ENCODE measurements at regions not wholly inside any gene's neighbourhood (a gene's known extent, or its start where the extent isn't known, plus 50 kb on each side); places are given as distances from the start of the nearest gene placed in this dataset.
A peak's percentile ranks its signal among the peaks of the same experiment; 100 is the strongest.

DNA sequence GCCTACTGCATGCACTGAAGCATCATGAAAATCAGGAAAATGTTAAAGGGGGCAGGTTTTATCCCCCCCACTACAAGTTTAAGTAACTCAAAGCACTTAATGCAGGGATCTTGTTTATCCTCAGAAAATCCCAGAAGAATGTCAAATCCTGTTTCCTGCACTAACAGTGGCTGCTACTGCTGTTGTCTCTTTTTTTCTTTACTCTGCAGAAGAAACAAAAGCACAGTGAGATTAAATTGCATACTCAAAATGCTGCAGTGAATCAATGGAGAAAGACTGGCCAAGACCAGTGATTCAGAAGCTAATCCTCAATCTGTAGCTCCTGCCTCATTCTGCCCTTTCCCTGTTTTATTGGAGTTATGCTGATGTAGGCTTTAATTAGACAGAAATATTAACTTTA is 332.3 kb upstream of the FIGN start:
- no peak for TF ChIP-seq TAF1 (IDR thresholded peaks at IDR 0.05; ENCODE audit: low read depth)

DNA sequence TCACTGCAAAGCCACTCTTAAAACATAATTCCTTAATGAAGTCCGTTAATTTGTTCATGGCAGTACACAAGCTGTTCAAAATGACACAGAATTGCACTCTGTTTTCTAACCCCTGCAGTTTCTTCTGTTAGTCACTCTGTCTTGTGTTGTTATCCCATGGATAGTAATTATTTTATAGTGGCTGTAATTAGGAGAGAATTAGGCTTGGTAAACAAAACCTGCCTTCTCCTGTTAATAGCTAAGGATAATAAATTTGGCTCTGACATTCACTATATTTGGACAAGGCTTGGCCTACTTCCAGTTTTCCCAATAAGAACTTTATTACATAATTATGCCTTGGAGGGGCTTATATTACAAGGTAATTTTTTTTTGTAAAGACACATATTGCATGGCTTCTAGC is 330.3 kb upstream of the FIGN start:
- TF ChIP-seq EP300 (IDR thresholded peaks at IDR 0.05; ENCODE audit: borderline replicate concordance) = no peak
- TF ChIP-seq NFIC (IDR thresholded peaks at IDR 0.05) = peak; percentile 72

DNA sequence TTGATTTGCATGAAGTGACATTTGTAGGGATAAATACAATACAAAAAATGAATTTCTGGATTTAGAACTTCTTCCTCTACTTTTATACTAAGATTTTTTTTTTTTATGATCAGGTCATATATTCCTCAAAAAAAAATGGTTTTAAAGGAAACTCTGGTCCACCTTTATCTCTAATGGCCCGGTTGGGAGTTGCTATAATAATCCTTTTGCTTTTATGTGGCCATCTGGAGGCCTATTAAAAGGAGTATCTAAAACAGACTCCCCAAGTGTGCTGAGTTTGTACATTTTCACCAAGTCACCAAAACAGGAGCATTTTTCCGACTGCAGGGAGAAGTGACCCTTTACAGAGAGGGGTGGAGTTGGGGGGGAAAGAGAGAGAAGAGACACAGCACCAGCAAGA is 329.2 kb upstream of the FIGN start:
- TF ChIP-seq EP300 (IDR thresholded peaks at IDR 0.05; ENCODE audit: borderline replicate concordance) (no peak), CREB1 (IDR thresholded peaks at IDR 0.05; ENCODE audit: low read depth) (no peak), EGR1 (IDR thresholded peaks at IDR 0.05) (no peak), ZBTB7A (IDR thresholded peaks at IDR 0.05; ENCODE audit: low read depth) (no peak), CEBPB (IDR thresholded peaks at IDR 0.05) (no peak), YY1 (IDR thresholded peaks at IDR 0.05; ENCODE audit: low read depth) (no peak), TAF1 (IDR thresholded peaks at IDR 0.05; ENCODE audit: low read depth) (no peak), TCF12 (IDR thresholded peaks at IDR 0.05; ENCODE audit: low read depth) (no peak), FOXM1 (IDR thresholded peaks at IDR 0.05; ENCODE audit: borderline replicate concordance, low read depth) (no peak), RAD21 (IDR thresholded peaks at IDR 0.05; ENCODE audit: low read depth) (no peak), TEAD4 (IDR thresholded peaks at IDR 0.05) (no peak), NFIC (IDR thresholded peaks at IDR 0.05) (no peak)
- TF ChIP-seq, protein P1, sequence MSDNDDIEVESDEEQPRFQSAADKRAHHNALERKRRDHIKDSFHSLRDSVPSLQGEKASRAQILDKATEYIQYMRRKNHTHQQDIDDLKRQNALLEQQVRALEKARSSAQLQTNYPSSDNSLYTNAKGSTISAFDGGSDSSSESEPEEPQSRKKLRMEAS (IDR thresholded peaks at IDR 0.05) = no peak
- TF ChIP-seq, protein P2, sequence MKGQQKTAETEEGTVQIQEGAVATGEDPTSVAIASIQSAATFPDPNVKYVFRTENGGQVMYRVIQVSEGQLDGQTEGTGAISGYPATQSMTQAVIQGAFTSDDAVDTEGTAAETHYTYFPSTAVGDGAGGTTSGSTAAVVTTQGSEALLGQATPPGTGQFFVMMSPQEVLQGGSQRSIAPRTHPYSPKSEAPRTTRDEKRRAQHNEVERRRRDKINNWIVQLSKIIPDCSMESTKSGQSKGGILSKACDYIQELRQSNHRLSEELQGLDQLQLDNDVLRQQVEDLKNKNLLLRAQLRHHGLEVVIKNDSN (IDR thresholded peaks at IDR 0.05) = no peak
- TF ChIP-seq, protein P3, sequence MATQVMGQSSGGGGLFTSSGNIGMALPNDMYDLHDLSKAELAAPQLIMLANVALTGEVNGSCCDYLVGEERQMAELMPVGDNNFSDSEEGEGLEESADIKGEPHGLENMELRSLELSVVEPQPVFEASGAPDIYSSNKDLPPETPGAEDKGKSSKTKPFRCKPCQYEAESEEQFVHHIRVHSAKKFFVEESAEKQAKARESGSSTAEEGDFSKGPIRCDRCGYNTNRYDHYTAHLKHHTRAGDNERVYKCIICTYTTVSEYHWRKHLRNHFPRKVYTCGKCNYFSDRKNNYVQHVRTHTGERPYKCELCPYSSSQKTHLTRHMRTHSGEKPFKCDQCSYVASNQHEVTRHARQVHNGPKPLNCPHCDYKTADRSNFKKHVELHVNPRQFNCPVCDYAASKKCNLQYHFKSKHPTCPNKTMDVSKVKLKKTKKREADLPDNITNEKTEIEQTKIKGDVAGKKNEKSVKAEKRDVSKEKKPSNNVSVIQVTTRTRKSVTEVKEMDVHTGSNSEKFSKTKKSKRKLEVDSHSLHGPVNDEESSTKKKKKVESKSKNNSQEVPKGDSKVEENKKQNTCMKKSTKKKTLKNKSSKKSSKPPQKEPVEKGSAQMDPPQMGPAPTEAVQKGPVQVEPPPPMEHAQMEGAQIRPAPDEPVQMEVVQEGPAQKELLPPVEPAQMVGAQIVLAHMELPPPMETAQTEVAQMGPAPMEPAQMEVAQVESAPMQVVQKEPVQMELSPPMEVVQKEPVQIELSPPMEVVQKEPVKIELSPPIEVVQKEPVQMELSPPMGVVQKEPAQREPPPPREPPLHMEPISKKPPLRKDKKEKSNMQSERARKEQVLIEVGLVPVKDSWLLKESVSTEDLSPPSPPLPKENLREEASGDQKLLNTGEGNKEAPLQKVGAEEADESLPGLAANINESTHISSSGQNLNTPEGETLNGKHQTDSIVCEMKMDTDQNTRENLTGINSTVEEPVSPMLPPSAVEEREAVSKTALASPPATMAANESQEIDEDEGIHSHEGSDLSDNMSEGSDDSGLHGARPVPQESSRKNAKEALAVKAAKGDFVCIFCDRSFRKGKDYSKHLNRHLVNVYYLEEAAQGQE (IDR thresholded peaks at IDR 0.05; ENCODE audit: low read depth) = no peak

DNA sequence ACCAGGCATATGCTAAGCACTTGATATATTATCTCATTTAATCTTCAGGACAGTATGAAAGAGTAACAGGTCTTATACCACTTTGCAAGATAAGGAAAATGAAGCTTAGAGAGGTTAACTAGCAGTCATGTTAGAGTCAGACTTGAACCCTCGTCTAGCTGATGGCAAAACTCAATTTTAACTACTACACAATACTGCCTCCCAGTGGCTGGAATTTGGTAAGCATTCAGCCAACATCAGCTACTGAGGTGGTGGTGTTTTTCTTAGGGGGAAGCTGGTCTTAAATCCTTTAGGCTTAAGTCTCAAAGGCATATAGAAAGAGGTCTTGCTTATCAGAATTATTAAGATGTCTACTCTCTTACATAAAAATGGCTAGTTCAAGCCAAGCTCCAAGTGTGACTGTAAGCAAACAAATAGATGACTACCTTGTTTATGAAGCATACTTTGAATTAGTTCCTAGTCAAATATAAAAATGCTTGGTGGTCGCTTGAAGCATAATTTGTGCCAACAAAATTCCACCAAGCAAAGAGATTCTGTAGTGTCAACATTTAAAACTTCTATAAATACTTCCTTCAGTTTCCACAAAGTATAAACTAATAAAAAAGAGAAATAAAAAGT is 325.4 kb upstream of the FIGN start:
- TF ChIP-seq RAD21 (IDR thresholded peaks at IDR 0.05; ENCODE audit: low read depth) (peak; percentile 76), TEAD4 (IDR thresholded peaks at IDR 0.05) (peak; percentile 97), CREB1 (IDR thresholded peaks at IDR 0.05; ENCODE audit: low read depth) (no peak)

DNA sequence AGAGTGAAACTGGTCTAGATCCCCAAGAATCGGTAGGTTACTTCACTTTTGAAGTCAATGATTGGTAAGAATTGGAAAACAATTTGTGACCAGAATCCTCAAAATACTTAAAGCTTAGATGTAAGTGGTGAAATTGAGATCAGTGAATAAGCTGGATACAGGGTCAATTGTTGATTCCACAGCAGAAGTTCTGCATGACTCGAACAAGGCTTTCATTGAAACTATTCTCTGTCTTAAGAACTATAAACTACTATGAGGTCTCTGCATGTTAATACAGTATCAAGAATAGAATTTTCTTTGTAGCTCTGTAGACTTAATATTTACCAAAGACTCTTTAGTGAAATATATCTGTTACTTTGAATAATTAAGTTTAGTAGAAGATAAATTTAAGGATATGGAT is 324.2 kb upstream of the FIGN start:
- no peak for TF ChIP-seq YY1 (IDR thresholded peaks at IDR 0.05; ENCODE audit: low read depth)
- TF ChIP-seq EGR1 (IDR thresholded peaks at IDR 0.05) = no peak
- TF ChIP-seq CEBPB (IDR thresholded peaks at IDR 0.05) = no peak
- no peak for TF ChIP-seq ZBTB7A (IDR thresholded peaks at IDR 0.05; ENCODE audit: low read depth)
- TF ChIP-seq, protein P2 (IDR thresholded peaks at IDR 0.05) = no peak
- TF ChIP-seq EP300 (IDR thresholded peaks at IDR 0.05; ENCODE audit: borderline replicate concordance) = no peak
- TF ChIP-seq RAD21 (IDR thresholded peaks at IDR 0.05; ENCODE audit: low read depth) = no peak
- TF ChIP-seq, protein P1 (IDR thresholded peaks at IDR 0.05) = no peak
- TF ChIP-seq FOXM1 (IDR thresholded peaks at IDR 0.05; ENCODE audit: borderline replicate concordance, low read depth) = no peak
- no peak for TF ChIP-seq TEAD4 (IDR thresholded peaks at IDR 0.05)
- TF ChIP-seq, protein P3 (IDR thresholded peaks at IDR 0.05; ENCODE audit: low read depth) = no peak
- no peak for TF ChIP-seq CREB1 (IDR thresholded peaks at IDR 0.05; ENCODE audit: low read depth)
- no peak for TF ChIP-seq NFIC (IDR thresholded peaks at IDR 0.05)

DNA sequence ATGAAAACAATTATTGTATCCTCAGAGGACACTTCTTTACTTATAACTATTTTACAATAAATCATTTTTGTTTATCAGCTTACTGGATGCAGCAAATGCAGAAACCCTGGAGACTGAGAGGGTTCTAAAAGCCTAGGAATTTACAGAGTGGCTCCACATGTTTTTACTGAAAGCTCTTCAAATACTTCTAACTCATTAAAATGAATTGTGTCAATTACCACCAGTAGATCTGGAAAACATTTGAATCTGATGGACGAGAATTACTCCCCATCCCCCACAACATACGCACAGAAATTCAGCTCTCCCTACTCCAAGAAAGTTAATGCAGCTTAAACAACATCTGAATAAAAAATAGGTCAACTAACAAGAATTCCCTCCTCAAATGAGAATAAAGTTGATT is 319.8 kb upstream of the FIGN start:
- TF ChIP-seq EP300 (IDR thresholded peaks at IDR 0.05; ENCODE audit: borderline replicate concordance) = no peak

DNA sequence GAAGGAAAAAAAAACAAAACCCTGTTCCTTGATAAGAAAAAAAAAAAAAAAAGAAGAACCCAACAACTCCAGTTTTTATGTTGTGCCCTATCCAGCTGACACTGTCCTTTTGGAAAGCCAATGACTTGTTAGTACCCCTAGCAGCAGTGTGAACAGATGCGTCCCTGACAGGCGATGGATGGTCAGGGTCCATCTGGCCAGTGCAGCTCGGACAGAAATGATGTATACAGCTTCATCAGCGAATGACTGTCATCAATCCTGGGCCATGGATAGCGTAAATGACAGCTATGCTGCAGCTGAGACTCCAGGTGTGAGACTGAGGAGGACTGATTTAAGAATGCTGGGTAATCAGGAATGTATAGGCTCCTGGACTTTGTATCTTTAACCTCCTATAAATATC is 318.8 kb upstream of the FIGN start:
- TF ChIP-seq NFIC (IDR thresholded peaks at IDR 0.05) (no peak), FOXM1 (IDR thresholded peaks at IDR 0.05; ENCODE audit: borderline replicate concordance, low read depth) (no peak), TEAD4 (IDR thresholded peaks at IDR 0.05) (no peak), TAF1 (IDR thresholded peaks at IDR 0.05; ENCODE audit: low read depth) (no peak), EP300 (IDR thresholded peaks at IDR 0.05; ENCODE audit: borderline replicate concordance) (no peak)

Measured in Ishikawa (cell line).